ENCODE measurements at regions not wholly inside any gene's neighbourhood (a gene's known extent, or its start where the extent isn't known, plus 50 kb on each side); places are given as distances from the start of the nearest gene placed in this dataset.
"Not testable (repeated sequence)": the region's sequence is repeated elsewhere in the genome, so short reads cannot be mapped to it uniquely, and the experiment has no call there.

- no peak for DNase-seq
Observed at GRCh38 chr1:229162825-229163515, 107.9 kb upstream of the RAB4A start.

- DNase-seq = no peak
Observed at GRCh38 chr1:229164348-229164747, 106.6 kb upstream of the RAB4A start.

DNA sequence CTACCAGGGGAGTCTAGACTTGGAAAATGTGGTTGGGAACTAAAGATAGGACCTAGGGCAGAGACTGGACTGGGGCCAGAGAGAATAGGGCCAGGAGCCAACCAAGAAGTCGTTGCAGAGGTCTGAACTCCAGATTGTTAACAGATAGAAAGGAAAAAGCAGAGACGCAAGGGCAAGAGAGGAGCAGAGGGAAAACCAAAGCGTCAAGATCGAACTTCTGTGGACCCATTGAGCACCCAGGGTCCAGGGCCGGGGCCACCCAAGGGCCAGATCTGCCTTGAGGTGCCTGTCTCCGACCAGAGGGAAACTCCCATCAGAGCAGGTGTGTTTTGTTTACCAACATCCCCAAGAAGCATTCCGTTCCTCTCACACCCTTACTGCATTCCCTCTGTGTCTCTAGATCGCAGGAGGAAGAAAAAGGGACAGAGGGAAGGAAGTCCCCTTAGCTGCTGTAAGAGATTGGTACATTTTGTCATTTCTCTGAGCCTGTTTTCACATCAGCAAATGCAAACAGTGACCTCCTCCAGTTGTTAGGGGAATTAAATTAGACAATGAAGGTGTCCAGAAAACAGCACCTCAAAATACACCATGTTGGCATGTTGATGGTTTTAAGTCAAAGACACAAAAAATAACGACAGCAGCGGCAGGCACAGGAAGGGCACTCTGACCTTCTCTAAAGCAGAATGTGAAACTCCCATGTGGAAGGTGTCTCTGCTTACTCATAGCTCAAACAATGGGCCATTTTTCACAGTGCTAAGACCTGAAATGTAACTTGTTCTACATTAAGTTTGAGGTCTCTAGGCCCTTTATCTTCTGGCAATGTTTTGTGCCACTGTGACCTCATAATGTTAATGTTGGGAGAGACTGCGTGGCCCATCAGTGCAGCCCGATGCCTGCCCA, 105.8 kb upstream of the RAB4A start:
- no peak for DNase-seq

DNA sequence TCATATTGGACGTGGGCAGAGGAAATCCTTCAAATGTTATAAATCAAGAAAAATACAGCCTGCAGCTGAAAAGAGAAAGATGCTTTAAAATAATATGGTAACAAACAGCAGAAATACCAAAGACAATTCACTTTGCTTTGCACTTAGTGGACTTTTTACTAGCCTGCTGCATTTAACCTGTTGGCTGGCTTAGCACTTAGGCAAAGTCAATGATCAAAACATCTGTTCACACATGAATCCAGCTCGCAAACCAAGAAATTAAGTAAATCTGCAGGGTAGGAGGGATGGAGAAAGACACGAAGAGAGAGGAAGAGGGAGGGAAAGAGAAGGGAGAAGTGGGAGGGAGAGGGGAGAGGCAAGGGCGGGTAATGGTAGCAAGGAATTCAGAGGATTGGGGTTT, 103.6 kb upstream of the RAB4A start:
- DNase-seq = no peak

- no peak for DNase-seq
Observed at GRCh38 chr1:229169399-229169798, 101.5 kb upstream of the RAB4A start.

GRCh38 chr1:229170274-229170673, 100.6 kb upstream of the RAB4A start:
- DNase-seq = no peak

DNA sequence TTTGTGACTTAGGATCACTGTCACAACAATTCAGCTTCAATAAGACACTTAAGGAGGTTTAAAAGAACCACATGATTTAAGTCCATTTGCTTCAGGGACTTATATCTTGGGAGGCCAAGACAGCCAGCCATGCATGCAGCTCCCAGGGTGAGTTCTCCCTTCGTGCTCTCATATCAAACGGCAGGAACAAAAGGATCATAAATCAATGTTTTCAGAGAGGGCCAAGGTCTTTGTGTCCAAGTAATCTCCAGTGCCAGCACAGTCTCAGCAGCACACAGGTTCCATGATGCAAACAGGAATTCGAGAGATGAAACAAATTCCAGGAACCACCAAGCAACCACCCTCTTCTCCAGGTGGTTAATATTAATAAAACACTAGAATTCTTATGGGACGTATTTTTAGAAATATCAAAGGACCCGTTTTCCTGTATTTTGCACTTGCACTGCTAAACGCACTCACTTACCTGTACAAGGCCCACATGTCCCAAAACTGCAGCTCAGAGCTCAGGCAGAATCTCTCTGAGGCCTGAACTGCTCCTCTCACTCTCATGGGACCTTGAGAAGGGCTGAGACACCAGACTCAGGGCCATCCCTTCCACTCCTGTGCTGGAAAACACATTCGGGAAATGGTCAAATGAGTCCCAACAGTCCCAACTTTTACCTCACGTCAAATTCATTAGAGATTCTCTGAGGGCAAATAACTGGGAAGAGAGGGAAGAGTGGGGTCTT, 100.0 kb upstream of the RAB4A start:
- no peak for DNase-seq

GRCh38 chr1:229171934-229172333, 99.0 kb upstream of the RAB4A start:
- DNase-seq = no peak

DNA sequence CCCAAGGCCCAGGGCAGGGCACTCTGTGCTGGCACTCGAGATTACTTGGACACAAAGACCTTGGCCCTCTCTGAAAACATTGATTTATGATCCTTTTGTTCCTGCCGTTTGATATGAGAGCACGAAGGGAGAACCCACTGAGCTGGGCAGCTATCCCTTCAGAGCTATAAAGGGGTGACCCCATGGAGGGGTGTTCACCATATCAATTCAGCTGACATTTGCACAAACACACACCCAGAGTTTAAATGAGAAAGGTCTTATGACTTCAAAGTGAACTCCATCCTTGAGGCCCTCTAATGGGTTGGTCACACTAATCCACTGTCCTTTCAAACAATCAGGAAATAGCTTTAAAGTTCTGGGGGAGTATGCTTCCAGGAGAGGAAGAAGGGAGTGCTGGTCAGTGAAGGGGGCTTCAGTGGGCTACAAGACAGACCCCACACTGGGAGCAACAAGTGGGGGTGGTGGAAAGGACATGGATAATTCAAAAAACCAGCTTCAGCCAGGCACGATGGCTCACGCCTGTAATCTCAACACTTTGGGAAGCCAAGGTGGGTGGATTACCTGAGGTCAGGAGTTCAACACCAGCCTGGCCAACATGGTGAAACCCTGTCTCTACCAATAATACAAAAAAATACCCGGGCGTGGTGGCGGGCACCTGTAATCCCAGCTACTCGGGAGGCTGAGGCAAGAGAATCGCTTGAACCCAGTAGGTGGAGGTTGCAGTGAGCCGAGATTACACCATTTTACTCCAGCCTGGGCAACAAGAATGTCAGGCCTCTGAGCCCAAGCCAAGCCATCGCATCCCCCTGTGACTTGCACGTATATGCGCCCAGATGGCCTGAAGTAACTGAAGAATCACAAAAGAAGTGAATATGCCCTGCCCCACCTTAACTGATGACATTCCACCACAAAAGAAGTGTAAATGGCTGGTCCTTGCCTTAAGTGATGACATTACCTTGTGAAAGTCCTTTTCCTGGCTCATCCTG, 97.1 kb upstream of the RAB4A start:
- DNase-seq = not testable (repeated sequence)

- not testable (repeated sequence) for DNase-seq
Observed at GRCh38 chr1:229175297-229175696, 95.6 kb upstream of the RAB4A start.

DNA sequence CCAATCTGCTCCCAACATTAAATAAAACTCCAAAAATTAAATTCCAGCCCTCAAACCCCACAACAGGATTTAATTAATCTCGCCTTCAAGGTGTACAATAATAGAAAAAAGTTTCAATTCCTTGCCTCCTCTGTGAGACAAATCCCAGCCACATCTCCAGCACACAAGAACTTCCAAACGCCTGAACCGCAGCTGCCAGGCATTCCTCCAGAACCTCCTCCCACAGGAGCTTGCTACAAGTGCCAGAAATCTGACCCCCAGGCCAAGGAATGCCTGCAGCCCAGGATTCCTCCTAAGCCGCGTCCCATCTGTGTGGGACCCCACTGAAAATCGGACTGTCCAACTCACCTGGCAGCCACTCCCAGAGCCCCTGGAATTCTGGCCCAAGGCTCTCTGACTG, 94.5 kb upstream of the RAB4A start:
- not testable (repeated sequence) for DNase-seq

DNA sequence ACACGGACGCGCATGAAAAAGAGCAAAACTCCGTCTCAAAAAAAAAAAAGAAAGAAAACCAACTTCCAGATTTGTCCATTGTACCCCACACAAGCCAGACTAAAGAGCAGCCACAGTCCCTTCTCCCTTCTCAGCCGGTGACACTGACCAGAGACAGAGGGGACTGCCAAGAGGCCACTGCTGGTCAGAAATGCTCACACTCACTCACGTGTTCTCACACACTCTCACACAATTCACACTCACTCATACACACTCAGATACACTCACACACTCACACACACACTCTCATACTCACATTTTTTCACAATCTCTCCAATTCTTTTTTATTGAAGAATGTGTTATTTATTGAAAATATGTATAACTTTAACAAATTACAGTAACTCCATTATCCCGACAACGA, 90.8 kb upstream of the RAB4A start:
- no peak for DNase-seq

DNA sequence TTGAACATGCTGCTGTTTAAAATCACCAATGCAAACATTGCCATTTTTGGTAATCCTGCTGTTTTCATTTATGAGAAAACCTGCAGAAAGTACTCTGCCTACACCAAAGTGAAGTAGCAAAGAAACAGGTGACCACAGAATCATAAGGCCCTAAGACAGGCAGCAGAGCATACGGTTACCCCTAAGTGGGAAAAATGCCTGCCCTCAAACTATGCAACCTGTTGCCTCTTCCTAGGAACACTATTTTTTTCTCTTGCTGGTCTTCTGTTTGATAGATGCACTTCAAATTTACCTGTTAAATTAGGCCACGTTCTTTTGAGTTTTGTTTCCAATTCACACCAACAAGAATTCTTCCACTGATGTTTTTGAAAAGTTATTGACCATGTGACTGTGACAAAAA, 89.5 kb upstream of the RAB4A start:
- no peak for DNase-seq

DNA sequence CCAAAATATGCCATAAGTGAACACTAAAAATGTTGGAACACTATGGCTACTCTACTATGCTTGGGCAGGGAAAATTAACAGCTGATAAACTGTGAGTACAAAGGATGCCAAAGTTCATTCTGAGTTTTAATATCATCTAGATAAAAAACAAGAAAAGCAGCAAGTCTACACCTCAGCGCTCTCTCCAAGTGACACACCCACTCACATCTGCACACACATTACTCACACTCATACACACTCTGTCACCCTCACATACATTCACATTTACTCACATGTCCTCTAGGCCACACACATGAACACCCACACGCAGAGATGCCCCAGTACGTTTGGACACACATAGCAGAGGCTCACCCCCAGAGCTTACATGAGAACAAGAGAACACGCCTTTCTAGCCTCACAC, 87.3 kb upstream of the RAB4A start:
- DNase-seq = no peak

DNA sequence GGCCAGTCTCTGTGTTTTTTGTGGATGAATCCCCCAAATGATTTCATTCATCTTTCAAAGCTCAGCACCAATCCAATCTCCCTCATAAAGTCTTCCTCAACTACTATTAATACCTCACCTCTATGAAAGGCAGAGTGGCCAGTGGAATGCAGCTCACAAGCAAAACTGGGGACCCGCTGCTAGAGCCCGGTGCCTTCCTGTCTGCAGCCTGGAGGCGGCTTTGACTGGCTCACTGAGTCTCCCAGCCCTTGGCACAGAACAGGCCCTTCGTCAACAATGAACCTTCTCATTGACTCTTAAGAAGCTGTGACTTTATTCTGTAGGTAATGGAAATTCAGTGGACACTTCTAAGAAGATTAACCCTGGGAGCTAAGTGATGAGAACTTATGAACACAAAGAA, 86.8 kb upstream of the RAB4A start:
- DNase-seq = no peak

- no peak for DNase-seq
Observed at GRCh38 chr1:229185963-229186362, 84.9 kb upstream of the RAB4A start.

DNA sequence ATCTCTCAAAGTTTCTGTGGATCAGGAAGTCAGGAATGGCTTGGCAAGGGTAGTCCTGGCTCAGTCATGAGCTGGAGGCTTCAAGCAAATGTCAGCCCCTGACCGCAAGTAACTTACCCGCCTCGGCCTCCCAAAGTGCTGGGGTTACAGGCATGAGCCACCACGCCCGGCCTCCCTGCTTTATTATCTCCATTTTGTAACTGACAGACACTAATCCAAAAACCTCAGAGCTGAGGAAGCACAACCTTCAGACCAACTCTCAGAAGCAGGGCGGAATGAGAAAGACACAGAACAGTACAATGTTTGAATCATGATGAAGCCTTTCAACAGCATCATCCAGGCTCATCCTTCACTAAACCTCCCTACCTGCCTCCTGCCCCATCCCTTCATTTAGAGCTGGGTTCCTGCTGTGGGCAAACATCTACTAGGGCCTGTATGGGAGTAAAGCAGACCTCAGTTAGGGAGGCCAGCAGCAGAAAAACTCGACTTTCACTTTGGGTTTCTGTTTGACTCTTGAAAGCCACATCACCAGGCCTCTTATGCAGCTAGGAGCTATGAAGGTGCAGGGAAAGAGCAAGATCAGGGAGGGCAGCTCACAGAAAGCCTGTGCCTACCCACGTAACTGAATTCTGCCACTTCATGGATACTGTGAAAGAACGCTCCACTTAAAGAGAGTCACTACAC, 84.4 kb upstream of the RAB4A start:
- no peak for DNase-seq

GRCh38 chr1:229190057-229190575, 80.8 kb upstream of the RAB4A start:
- no peak for DNase-seq

GRCh38 chr1:229191066-229191674, 79.7 kb upstream of the RAB4A start:
- no peak for DNase-seq

DNA sequence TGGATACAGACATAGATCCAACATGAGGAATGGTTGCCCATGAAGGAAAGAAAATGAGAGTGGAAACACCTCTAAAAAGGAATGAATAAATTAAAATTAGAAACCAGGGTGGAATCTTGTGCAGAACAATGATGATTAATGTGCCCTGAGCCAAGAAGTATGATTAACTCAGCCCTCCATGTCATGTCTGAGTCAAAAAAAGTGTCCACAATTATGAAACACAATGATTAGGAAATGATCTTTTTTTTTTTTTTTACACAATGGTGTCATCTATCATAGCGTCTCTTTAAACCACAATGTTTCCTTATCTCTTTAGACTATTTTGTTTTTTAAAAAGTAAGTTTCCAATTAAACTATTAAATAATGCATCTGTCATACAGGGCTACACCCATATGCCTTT, 78.9 kb upstream of the RAB4A start:
- DNase-seq = no peak

DNA sequence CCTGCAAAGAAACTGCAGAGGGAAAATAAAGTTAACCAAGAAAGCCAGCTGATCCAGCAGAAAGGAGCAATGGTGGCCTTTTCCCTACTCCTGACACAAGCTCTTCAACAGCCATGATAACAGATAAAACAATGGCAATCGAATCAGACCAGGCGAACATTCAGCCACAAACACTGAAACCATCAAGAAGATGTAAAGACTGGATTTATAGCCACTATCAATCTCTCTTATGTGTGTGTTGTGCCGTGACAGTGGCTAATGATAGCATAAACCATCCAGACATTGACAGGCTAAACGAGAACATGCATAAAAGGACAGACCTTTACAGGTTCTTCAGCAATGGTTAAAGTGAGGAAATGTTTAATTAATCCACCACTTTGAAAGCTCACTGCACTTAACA, 78.1 kb upstream of the RAB4A start:
- DNase-seq = no peak
